Colon (tissue), 2 donors: ENCODE measurements at regions not wholly inside any gene's neighbourhood (a gene's known extent, or its start where the extent isn't known, plus 50 kb on each side); places are given as distances from the start of the nearest gene placed in this dataset.

ENCODE experiments used
- FAIRE-seq: peaks from 2 replicates; lab custom pipeline; 2012; peaks lifted over from hg19 to GRCh38; lab: Jason Lieb, UNC
- donor health status: control.
- donor health status: control.

- FAIRE-seq = no peak
Measured at GRCh38 chr14:104356738-104357688, 218.6 kb downstream of the KIF26A start.

- no peak for FAIRE-seq
Measured at GRCh38 chr14:104357689-104358527, 219.5 kb downstream of the KIF26A start.

GRCh38 chr14:104358528-104359300 lies 220.3 kb downstream of the KIF26A start:
- FAIRE-seq = no peak

- FAIRE-seq = no peak
Measured at GRCh38 chr14:104359301-104359968, 220.1 kb upstream of the C14orf180 start.

GRCh38 chr14:104359969-104360442 lies 219.6 kb upstream of the C14orf180 start:
- no peak for FAIRE-seq

GRCh38 chr14:104360501-104360900 lies 219.1 kb upstream of the C14orf180 start:
- no peak for FAIRE-seq

GRCh38 chr14:104361101-104361591 lies 218.4 kb upstream of the C14orf180 start:
- no peak for FAIRE-seq

- no peak for FAIRE-seq
Measured at GRCh38 chr14:104361921-104362681, 217.5 kb upstream of the C14orf180 start.

GRCh38 chr14:104362761-104363605 lies 216.6 kb upstream of the C14orf180 start:
- no peak for FAIRE-seq

- FAIRE-seq = no peak
Measured at GRCh38 chr14:104363891-104364760, 215.4 kb upstream of the C14orf180 start.

GRCh38 chr14:104364830-104365229 lies 214.7 kb upstream of the C14orf180 start:
- FAIRE-seq = no peak

- no peak for FAIRE-seq
Measured at GRCh38 chr14:104366931-104367865, 212.4 kb upstream of the C14orf180 start.

GRCh38 chr14:104367866-104368750 lies 211.5 kb upstream of the C14orf180 start:
- FAIRE-seq = no peak

- no peak for FAIRE-seq
Measured at GRCh38 chr14:104368751-104369100, 210.8 kb upstream of the C14orf180 start.

GRCh38 chr14:104369208-104369607 lies 210.4 kb upstream of the C14orf180 start:
- no peak for FAIRE-seq

GRCh38 chr14:104370256-104370870 lies 209.2 kb upstream of the C14orf180 start:
- no peak for FAIRE-seq
